Thyroid gland (tissue), 4 donors: ENCODE measurements at regions not wholly inside any gene's neighbourhood (a gene's known extent, or its start where the extent isn't known, plus 50 kb on each side); places are given as distances from the start of the nearest gene placed in this dataset.

Experiments used
- DNase-seq, 2 donors: peaks; one replicate each; pipeline ENCODE4 v3.0.0-alpha.2; 2019
- H3K27ac ChIP-seq, 3 donors: fragments of 200-600 bp; sonication (generic); 1 replicate in 2 of 3; 2 replicates in 1 of 3; pipeline ENCODE4 v1.5.1; 2016 to 2019; ENCODE audit warnings: mild to moderate bottlenecking in 1 of 3, moderate library complexity in 1 of 3
- H3K27me3 ChIP-seq: fragments of 200-600 bp; sonication (generic); one replicate; pipeline ENCODE4 v1.5.1; 2019
- H3K36me3 ChIP-seq, 2 donors: fragments of 200-600 bp; sonication (generic); one replicate each; pipeline ENCODE4 v1.5.1; 2016 to 2019
- H3K4me1 ChIP-seq, 2 donors: fragments of 200-600 bp; sonication (generic); one replicate each; pipeline ENCODE4 v1.5.1; 2017 to 2019
- H3K4me3 ChIP-seq, 3 donors: fragments of 200-600 bp; sonication (generic); replicated peaks in 1 of 3; 1 replicate in 2 of 3; 2 replicates in 1 of 3; pipeline ENCODE4 v1.5.1; 2016; ENCODE audit warnings: mild to moderate bottlenecking in 1 of 3
- H3K9me3 ChIP-seq: fragments of 200-600 bp; sonication (generic); one replicate; pipeline ENCODE4 v1.5.1; 2017
- CTCF ChIP-seq, 6 experiments: fragments of 200-600 bp in 3 of 6; fragments of 450-650 bp in 3 of 6; sonication (generic) in 3 of 6; IDR thresholded peaks; one replicate each; pipeline ENCODE4 v1.5.1; 2016 to 2019; ENCODE audit warnings: antibody characterized with exemption in 6 of 6, mild to moderate bottlenecking in 2 of 6, inconsistent platforms in 1 of 6, moderate library complexity in 1 of 6
- POLR2A ChIP-seq, 2 donors: fragments of 450-650 bp; IDR thresholded peaks; one replicate each; pipeline ENCODE4 v1.6.1; 2017; ENCODE audit warnings: antibody characterized with exemption in 2 of 2, mild to moderate bottlenecking in 2 of 2, moderate library complexity in 1 of 2
- WGBS, 2 donors: methylation state at CpG; one replicate each; pipeline ENCODE4 v1.1.5; 2017; 5-methylcytosine and 5-hydroxymethylcytosine counted together
- intact Hi-C: fragments of 100-400 bp; cut with DNase I; formaldehyde crosslinking; loops from one replicate; pipeline ENCODE4 v1.15.1; 2023

- Histone ChIP-seq H3K36me3 (no peaks in the 10 kb centered on the region), H3K4me3 (no peak overlapping the region), H3K4me1 (no peaks in the 10 kb centered on the region), H3K9me3 (no peaks in the 10 kb centered on the region), H3K27ac (no peak overlapping the region), H3K27me3 (no peaks in the 10 kb centered on the region)
- 88 to 94% methylated on average over 2 of the region's 2 CpGs for WGBS, 2 donors
- no peak for TF ChIP-seq CTCF (IDR thresholded peaks at IDR 0.05)
- no peak for TF ChIP-seq POLR2A (IDR thresholded peaks at IDR 0.05)
- DNase-seq = no peak
- intact Hi-C loops = no loop called here
Measured at GRCh38 chr6:113694278-113695077, 162.7 kb upstream of the MARCKS start.

- DNase-seq = no peak
- intact Hi-C loops = no loop called here
- Histone ChIP-seq H3K36me3 (no peaks in the 10 kb centered on the region), H3K9me3 (no peaks in the 10 kb centered on the region), H3K4me1 (no peaks in the 10 kb centered on the region), H3K27me3 (no peaks in the 10 kb centered on the region), H3K27ac (no peak overlapping the region), H3K4me3 (no peak overlapping the region)
- TF ChIP-seq CTCF (IDR thresholded peaks at IDR 0.05) (no peak), POLR2A (IDR thresholded peaks at IDR 0.05) (no peak)
- WGBS, 2 donors = 92 to 95% methylated on average over 3 of the region's 3 CpGs
Measured at GRCh38 chr6:113695516-113695915, 161.6 kb upstream of the MARCKS start.

GRCh38 chr6:113696960-113697359 lies 160.2 kb upstream of the MARCKS start:
- Histone ChIP-seq H3K4me3 (no peak overlapping the region), H3K27ac (no peak overlapping the region), H3K4me1 (no peaks in the 10 kb centered on the region), H3K27me3 (no peaks in the 10 kb centered on the region), H3K9me3 (no peaks in the 10 kb centered on the region), H3K36me3 (no peaks in the 10 kb centered on the region)
- TF ChIP-seq POLR2A (IDR thresholded peaks at IDR 0.05) (no peak), CTCF (IDR thresholded peaks at IDR 0.05) (no peak)
- DNase-seq = no peak
- intact Hi-C loops = no loop called here

GRCh38 chr6:113697632-113698410 lies 159.3 kb upstream of the MARCKS start:
- WGBS, 2 donors = 50 to 53% methylated on average over 4 of the region's 4 CpGs
- intact Hi-C loops = no loop called here
- Histone ChIP-seq H3K4me3 (no peak overlapping the region), H3K9me3 (no peaks in the 10 kb centered on the region), H3K27me3 (no peaks in the 10 kb centered on the region), H3K36me3 (no peaks in the 10 kb centered on the region), H3K27ac (no peak overlapping the region), H3K4me1 (no peaks in the 10 kb centered on the region)
- no peak for DNase-seq
- TF ChIP-seq POLR2A (IDR thresholded peaks at IDR 0.05) (no peak), CTCF (IDR thresholded peaks at IDR 0.05) (no peak)

GRCh38 chr6:113699239-113699638 lies 157.9 kb upstream of the MARCKS start:
- Histone ChIP-seq H3K4me3 (no peak overlapping the region), H3K9me3 (no peaks in the 10 kb centered on the region), H3K27ac (no peak overlapping the region), H3K4me1 (no peaks in the 10 kb centered on the region), H3K27me3 (no peaks in the 10 kb centered on the region), H3K36me3 (no peaks in the 10 kb centered on the region)
- no peak for TF ChIP-seq CTCF (IDR thresholded peaks at IDR 0.05)
- no peak for TF ChIP-seq POLR2A (IDR thresholded peaks at IDR 0.05)
- no peak for DNase-seq
- intact Hi-C loops = no loop called here
